Testis (tissue), 2 donors: ENCODE measurements at regions not wholly inside any gene's neighbourhood (a gene's known extent, or its start where the extent isn't known, plus 50 kb on each side); places are given as distances from the start of the nearest gene placed in this dataset.
"Not testable (repeated sequence)": the region's sequence is repeated elsewhere in the genome, so short reads cannot be mapped to it uniquely, and the experiment has no call there.

ENCODE experiments used
- POLR2A ChIP-seq: fragments of 450-650 bp; IDR thresholded peaks from one replicate; pipeline ENCODE4 v1.6.1; 2017; ENCODE audit warnings: antibody characterized with exemption, mild to moderate bottlenecking, moderate library complexity
- TF ChIP-seq, protein P1 (sequence below), 3 experiments: fragments of 450-650 bp in 2 of 3; fragments of 200-600 bp in 1 of 3; sonication (generic) in 1 of 3; IDR thresholded peaks; one replicate each; pipeline ENCODE4 v1.5.1; 2016 to 2019; ENCODE audit warnings: antibody characterized with exemption in 3 of 3, mild to moderate bottlenecking in 2 of 3, moderate library complexity in 1 of 3

GRCh38 chr15:101980206-101980910 is 168.4 kb downstream of the OR4F15 start:
- TF ChIP-seq, protein P1, sequence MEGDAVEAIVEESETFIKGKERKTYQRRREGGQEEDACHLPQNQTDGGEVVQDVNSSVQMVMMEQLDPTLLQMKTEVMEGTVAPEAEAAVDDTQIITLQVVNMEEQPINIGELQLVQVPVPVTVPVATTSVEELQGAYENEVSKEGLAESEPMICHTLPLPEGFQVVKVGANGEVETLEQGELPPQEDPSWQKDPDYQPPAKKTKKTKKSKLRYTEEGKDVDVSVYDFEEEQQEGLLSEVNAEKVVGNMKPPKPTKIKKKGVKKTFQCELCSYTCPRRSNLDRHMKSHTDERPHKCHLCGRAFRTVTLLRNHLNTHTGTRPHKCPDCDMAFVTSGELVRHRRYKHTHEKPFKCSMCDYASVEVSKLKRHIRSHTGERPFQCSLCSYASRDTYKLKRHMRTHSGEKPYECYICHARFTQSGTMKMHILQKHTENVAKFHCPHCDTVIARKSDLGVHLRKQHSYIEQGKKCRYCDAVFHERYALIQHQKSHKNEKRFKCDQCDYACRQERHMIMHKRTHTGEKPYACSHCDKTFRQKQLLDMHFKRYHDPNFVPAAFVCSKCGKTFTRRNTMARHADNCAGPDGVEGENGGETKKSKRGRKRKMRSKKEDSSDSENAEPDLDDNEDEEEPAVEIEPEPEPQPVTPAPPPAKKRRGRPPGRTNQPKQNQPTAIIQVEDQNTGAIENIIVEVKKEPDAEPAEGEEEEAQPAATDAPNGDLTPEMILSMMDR (IDR thresholded peaks at IDR 0.05), result not testable (repeated sequence)
- not testable (repeated sequence) for TF ChIP-seq POLR2A
